NB4 (cell line): ENCODE measurements at regions not wholly inside any gene's neighbourhood (a gene's known extent, or its start where the extent isn't known, plus 50 kb on each side); places are given as distances from the start of the nearest gene placed in this dataset.
"Not testable (repeated sequence)": the region's sequence is repeated elsewhere in the genome, so short reads cannot be mapped to it uniquely, and the experiment has no call there.

Experiments
- DNase-seq: peaks from one replicate; pipeline ENCODE4 v3.0.0; 2010; ENCODE audit warnings: low read depth
- H3K4me3 ChIP-seq: one replicate; pipeline ENCODE4 v1.5.1; 2011; ENCODE audit warnings: mild to moderate bottlenecking, low read depth, low read length, moderate library complexity
- CTCF ChIP-seq: IDR thresholded peaks from one replicate; pipeline ENCODE4 v1.5.1; 2012; ENCODE audit warnings: low read depth, low read length
- MAX ChIP-seq: IDR thresholded peaks from 2 replicates; pipeline ENCODE4 v1.6.1; 2011; ENCODE audit warnings: low read depth, low read length
- MYC ChIP-seq: IDR thresholded peaks from 2 replicates; pipeline ENCODE4 v1.6.1; 2011; ENCODE audit warnings: low read depth, low read length
- POLR2A ChIP-seq: IDR thresholded peaks from 2 replicates; pipeline ENCODE4 v1.6.1; 2011; ENCODE audit warnings: mild to moderate bottlenecking; ENCODE audit not compliant: insufficient read length; ENCODE audit errors: extremely low read depth

GRCh38 chr16:50490828-50491227 lies 57.4 kb upstream of the NKD1 start:
- DNase-seq = no peak
- H3K4me3 ChIP-seq = no peak overlapping the region
- no peak for TF ChIP-seq MAX
- TF ChIP-seq POLR2A = no peak
- TF ChIP-seq CTCF = no peak
- TF ChIP-seq MYC = no peak

GRCh38 chr16:50489182-50489581 lies 59.0 kb upstream of the NKD1 start:
- H3K4me3 ChIP-seq = no peak overlapping the region
- DNase-seq = no peak
- TF ChIP-seq MYC = no peak
- TF ChIP-seq CTCF = no peak
- TF ChIP-seq POLR2A = no peak
- TF ChIP-seq MAX = no peak

GRCh38 chr16:50487528-50487927 lies 60.7 kb upstream of the NKD1 start:
- TF ChIP-seq CTCF = no peak
- no peak for TF ChIP-seq POLR2A
- TF ChIP-seq MAX = no peak
- TF ChIP-seq MYC = no peak
- no peak overlapping the region for H3K4me3 ChIP-seq
- DNase-seq = no peak

GRCh38 chr16:50486162-50486561 lies 62.0 kb upstream of the NKD1 start:
- not testable (repeated sequence) for H3K4me3 ChIP-seq, DNase-seq

- no peak for DNase-seq
- TF ChIP-seq POLR2A = no peak
- no peak for TF ChIP-seq MAX
- no peak for TF ChIP-seq MYC
- no peak for TF ChIP-seq CTCF
- no peak overlapping the region for H3K4me3 ChIP-seq
Observed at GRCh38 chr16:50485232-50485631, 63.0 kb upstream of the NKD1 start.

GRCh38 chr16:50482271-50482670 lies 65.9 kb upstream of the NKD1 start:
- TF ChIP-seq MAX = no peak
- TF ChIP-seq MYC = no peak
- TF ChIP-seq POLR2A = no peak
- no peak for TF ChIP-seq CTCF
- H3K4me3 ChIP-seq = no peak overlapping the region
- no peak for DNase-seq
